Activated T-cell treated with anti-CD3 and anti-CD28 coated beads, Interleukin-2, amount 50 U/mL, for 1 hour (primary cell): ENCODE measurements at regions not wholly inside any gene's neighbourhood (a gene's known extent, or its start where the extent isn't known, plus 50 kb on each side); places are given as distances from the start of the nearest gene placed in this dataset.
"Not testable (repeated sequence)": the region's sequence is repeated elsewhere in the genome, so short reads cannot be mapped to it uniquely, and the experiment has no call there.

Source experiments
- DNase-seq: peaks from one replicate; pipeline ENCODE4 v3.0.0-alpha.2; 2020

DNA sequence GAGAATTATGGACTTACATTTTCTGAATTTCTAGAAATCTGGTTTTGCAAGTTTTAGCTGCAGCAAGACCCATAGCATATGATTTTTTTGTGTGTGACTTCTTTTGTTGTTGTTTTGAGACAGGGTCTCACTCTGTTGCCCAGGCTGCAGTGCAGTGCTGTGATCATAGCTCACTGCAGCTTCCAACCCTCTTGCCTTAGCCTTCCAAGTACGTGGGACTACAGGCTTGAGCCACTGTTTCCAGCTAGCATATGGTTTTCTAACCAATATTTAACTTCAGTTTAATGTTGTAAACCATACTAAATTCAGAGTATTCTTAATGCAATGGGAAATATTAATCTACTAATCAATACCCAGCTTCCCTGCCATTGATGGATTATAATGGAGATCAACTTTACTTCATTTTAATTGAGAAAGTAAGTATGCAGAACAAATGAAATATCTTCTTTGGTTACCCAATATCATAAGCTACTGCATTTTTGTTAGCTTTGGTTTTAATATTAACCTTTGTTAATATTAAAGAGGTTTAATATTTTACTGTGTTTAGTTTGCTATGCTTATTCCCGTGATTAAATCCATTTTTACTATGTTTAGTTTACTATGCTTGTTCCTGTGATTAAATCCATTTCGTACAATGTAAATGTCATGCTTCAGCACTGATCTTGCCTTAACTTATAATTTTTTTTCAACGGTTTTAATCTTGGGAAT, 273.4 kb upstream of the TMEFF2 start:
- no peak for DNase-seq

GRCh38 chr2:192465141-192465540, 270.4 kb upstream of the TMEFF2 start:
- no peak for DNase-seq

GRCh38 chr2:192459422-192459821, 264.7 kb upstream of the TMEFF2 start:
- DNase-seq: no peak

DNA sequence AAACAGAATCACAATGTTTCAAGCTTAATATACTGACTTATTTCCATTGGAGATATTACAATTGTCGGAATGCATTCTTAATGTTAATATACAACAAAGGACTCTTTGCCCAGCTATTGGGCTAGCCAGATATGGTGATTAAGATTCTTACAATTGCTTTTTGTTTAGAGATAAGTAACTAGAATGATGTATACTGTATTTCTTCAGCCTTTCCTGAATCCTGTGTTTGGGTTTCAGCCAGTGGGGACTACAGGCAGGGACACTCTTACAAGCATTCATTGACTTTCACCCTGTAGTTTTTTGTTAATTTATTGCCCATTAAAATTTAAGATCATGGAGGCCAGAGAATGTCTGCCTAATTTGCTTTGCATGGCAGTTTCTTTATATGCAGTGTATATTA, 254.1 kb upstream of the TMEFF2 start:
- no peak for DNase-seq

- no peak for DNase-seq
These were observed 249.6 kb upstream of the TMEFF2 start for GRCh38 chr2:192444286-192444838.

GRCh38 chr2:192443831-192444230, 249.1 kb upstream of the TMEFF2 start:
- DNase-seq: no peak

- DNase-seq: no peak
These were observed 243.5 kb upstream of the TMEFF2 start for GRCh38 chr2:192438239-192438638.

- no peak for DNase-seq
These were observed 242.9 kb upstream of the TMEFF2 start for GRCh38 chr2:192437653-192438052.

GRCh38 chr2:192424243-192424642, 229.5 kb upstream of the TMEFF2 start:
- no peak for DNase-seq

GRCh38 chr2:192419786-192420185, 225.1 kb upstream of the TMEFF2 start:
- DNase-seq: no peak

DNA sequence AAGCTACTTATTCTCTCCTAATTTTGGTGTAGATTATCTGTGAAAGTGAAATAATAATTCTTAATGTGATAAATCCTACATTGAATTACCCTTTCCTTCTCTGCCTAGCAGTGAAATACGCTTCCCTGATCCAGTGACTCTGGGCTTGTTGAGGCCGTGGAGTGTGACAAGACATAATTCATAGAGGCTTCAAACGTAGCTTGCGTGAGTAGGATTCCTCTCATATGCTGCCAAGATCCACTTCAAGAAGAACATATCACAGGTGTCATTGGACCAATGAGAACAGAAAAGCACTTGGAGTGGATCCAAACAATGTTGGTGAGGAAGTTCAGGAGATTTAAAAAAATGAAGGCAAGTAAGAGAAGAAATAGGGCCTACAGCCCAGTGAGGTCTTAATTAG, 221.3 kb upstream of the TMEFF2 start:
- no peak for DNase-seq

GRCh38 chr2:192414794-192415193, 220.1 kb upstream of the TMEFF2 start:
- no peak for DNase-seq

DNA sequence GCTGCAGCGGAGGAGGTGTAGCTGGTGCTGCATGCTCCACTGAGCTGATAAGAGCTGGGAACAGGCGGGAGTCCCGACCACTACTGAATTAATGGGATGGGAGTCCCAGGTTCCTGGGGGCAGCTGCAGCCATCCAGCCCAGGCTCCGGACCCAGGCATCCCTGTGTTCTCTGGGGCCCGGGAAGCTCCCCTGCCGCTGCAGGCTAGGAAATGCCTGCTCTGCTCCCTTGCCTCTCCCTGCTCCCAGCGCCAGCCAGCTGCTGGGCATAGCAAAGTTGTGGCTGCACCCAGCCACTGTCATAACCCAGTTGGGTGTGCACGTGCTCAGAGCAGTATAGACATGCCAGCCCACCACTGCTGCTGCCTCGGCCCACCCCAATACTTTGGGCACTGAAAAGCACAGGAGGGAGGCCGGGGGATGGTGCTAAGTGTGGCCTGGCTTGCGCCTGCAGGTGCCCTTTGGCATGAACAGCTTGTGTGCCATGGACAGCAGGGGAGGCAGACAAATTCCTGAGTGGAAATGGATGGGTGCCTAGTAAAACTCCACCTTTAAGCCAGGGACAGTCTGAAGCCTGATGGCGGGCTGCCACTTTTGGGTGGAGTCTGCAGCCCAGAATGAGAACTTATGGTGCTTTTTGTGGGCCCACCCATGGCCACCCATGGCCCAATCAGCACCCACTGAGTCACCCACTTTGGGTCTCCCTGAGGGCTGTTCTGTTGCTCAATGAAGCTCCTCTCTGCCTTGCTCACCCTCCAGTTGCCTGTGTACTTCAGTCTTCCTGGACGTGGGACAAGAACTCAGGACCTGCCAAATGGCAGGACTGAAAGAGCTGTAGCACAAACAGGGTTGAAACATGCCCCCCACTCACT, 219.3 kb upstream of the TMEFF2 start:
- no peak for DNase-seq

- not testable (repeated sequence) for DNase-seq
These were observed 218.1 kb upstream of the TMEFF2 start for GRCh38 chr2:192412866-192413265.

DNA sequence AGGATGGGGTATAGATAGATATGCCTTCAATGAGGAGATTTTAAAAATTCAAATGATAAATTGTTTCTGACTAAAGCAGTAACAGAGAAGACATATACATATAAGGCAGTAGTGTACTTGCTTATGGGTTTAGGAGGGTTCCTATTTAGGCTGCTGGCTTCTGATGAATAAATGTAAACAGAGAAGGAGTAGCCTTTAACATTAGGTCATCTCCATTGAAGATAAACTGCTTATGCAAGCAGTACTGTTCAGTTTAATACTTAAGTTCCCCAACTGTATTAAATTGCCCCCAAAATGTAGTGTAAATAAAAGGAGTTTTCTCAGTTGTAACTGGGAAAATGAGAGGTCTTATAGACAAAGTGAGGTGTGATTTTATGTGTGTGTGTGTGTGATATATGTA, 217.7 kb upstream of the TMEFF2 start:
- no peak for DNase-seq

DNA sequence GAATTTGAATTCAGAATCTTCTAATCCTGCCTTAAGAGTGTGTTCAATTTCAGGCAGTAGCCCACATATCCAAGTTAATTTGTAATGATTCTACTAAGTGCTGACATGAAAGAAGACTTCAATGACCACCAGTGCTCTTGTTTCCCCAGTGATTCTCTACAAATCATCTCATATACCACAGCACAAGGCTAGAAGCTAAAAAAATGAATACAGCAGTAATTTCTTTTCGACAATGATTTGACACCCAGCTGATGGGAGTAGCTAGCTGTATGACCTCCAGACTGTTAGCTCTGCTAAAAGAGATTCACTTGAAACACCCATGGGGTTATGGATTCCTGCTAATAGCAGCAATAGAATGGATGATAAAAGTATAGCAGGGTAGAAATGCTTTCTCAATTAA, 217.0 kb upstream of the TMEFF2 start:
- DNase-seq: no peak

GRCh38 chr2:192410319-192410718, 215.6 kb upstream of the TMEFF2 start:
- no peak for DNase-seq

- no peak for DNase-seq
These were observed 213.0 kb upstream of the TMEFF2 start for GRCh38 chr2:192407692-192408091.

- DNase-seq: no peak
These were observed 203.5 kb upstream of the TMEFF2 start for GRCh38 chr2:192398236-192398635.

DNA sequence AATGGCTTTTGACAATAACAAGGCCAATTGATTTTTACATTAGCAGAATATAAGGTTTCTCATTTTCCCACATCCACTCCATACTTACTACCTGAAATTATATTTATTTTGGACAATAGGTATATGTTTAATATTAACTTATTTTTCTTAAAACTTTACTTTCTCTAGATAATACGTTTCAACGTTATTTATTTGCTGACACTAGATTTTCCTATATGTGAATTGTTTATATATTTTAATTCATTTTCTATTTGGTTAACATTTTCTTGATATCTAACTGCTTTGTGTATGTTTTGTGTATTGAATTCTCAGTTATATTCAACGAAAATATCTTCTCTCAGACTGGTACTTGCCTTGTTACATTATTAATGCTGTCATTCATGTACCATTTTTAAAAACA, 199.9 kb upstream of the TMEFF2 start:
- no peak for DNase-seq

DNA sequence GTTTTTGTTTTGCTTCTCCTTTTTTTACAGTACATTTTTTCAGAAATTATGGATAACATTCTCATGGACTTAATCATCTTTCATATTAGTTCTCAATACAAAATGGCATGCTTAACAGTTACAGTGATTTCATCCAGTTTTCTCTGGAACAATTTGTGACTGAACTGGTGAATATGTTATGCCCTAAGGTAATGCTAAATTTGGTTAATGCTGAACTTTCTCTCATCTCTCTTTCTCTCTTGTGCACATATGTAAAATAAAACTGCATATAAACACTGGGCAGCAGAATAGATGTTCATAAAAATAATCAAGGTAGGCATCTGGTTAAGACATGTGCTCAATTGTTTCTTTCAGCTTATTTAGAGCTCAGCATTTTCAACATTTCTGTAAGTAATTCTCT, 196.3 kb upstream of the TMEFF2 start:
- DNase-seq: no peak

DNA sequence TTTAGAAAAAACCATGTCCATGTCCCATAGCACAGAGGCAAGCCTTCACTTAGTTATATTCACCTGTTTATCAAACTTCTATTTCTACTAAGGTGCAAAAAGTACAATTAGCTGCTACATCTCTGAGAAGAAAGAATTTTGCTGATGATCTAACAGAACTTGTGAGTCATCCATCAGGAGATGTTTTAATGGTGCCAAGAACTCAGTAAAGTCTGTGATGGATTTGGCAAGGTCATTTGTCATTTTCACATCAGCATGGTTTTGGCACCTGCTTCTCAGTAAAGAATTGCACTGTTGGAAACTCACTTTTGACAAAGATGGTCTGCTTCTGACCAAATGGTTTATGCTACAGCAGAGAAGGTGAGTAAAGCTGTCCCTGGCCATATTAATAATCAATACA, 195.7 kb upstream of the TMEFF2 start:
- DNase-seq: no peak

- DNase-seq: not testable (repeated sequence)
These were observed 189.5 kb upstream of the TMEFF2 start for GRCh38 chr2:192384191-192384590.

GRCh38 chr2:192381082-192381481, 186.3 kb upstream of the TMEFF2 start:
- no peak for DNase-seq
